ENCODE measurements at regions not wholly inside any gene's neighbourhood (a gene's known extent, or its start where the extent isn't known, plus 50 kb on each side); places are given as distances from the start of the nearest gene placed in this dataset.

GRCh38 chr9:80755586-80755985, 933.8 kb downstream of the TLE1 start:
- no peak for TF ChIP-seq CTCF (conservative IDR thresholded peaks at IDR 0.05; ENCODE audit: low read length)
- TF ChIP-seq EZH2phosphoT487 (IDR thresholded peaks at IDR 0.05; ENCODE audit: borderline replicate concordance): no peak

All from Loucy (cell line).